Astrocyte of the cerebellum (primary cell): ENCODE measurements at regions not wholly inside any gene's neighbourhood (a gene's known extent, or its start where the extent isn't known, plus 50 kb on each side); places are given as distances from the start of the nearest gene placed in this dataset.

Experiments used
- DNase-seq: peaks from one replicate; pipeline ENCODE4 v3.0.0-alpha.2; 2011; ENCODE audit warnings: low read depth
- H3K4me3 ChIP-seq: 2 replicates; pipeline ENCODE4 v1.5.1; 2011; ENCODE audit warnings: mild to moderate bottlenecking, low read depth, low read length, moderate library complexity
- in situ Hi-C: cut with HindIII; loops from 2 replicates; pipeline ENCODE4 v1.10.0; 2017; ENCODE audit warnings: low sequenced_read_pairs
- TF ChIP-seq, protein P1 (sequence below): IDR thresholded peaks from 2 replicates; pipeline ENCODE4 v1.5.1; 2012; ENCODE audit warnings: low read length, low read depth, moderate library complexity, mild to moderate bottlenecking; ENCODE audit errors: missing control alignments

DNA sequence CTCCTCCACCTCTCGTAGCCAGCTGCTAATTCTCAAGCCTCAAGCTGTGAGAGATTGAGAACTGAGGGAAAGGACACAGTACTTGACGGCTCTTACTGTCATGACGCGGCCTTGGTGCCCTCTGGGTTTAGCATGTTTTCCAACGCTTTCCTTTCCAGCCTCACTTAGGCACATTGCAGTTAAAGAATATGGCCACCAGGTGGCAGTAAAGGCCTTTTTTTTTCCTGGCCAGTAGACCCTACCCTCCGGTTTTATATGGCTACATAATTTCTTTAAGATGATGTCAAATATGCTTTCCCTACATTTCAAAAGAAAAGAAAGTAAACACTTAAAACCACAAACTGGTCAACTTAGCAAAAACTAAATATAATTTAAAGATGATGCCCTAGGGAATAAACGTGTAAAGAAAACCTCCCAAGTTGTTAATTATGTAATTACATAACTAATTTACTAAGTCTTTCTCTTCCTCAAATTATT is 56.8 kb upstream of the PRDX6 start:
- peak; percentile 70 for DNase-seq
- no peak overlapping the region for H3K4me3 ChIP-seq
- TF ChIP-seq, protein P1, sequence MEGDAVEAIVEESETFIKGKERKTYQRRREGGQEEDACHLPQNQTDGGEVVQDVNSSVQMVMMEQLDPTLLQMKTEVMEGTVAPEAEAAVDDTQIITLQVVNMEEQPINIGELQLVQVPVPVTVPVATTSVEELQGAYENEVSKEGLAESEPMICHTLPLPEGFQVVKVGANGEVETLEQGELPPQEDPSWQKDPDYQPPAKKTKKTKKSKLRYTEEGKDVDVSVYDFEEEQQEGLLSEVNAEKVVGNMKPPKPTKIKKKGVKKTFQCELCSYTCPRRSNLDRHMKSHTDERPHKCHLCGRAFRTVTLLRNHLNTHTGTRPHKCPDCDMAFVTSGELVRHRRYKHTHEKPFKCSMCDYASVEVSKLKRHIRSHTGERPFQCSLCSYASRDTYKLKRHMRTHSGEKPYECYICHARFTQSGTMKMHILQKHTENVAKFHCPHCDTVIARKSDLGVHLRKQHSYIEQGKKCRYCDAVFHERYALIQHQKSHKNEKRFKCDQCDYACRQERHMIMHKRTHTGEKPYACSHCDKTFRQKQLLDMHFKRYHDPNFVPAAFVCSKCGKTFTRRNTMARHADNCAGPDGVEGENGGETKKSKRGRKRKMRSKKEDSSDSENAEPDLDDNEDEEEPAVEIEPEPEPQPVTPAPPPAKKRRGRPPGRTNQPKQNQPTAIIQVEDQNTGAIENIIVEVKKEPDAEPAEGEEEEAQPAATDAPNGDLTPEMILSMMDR = peak; percentile 73
- in situ Hi-C loops = loop anchor here (25.0 kb wide), 1 partner anchor 658 kb away; no protein-coding TSS in a partner anchor

DNA sequence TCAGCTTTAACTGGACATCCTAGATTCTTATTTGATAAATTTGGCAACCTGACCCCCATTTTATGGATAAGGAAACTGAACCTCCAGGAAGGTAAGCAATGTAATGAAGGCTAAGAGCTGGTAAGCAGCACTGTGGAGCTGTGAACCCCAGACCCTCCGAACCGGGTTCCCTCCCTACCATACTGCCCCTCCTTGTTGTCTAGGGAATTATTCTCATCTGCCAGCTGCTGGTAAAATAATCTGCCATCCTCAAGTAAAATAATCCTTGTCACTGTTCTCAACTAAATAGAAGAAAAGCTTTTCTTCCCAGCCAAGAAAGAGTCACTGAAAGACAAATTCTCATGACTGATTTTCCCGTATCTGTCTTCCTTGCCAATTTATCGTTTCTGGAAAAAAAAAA is 55.8 kb upstream of the PRDX6 start:
- TF ChIP-seq, protein P1 = no peak
- no peak for DNase-seq
- in situ Hi-C loops = loop anchor here (25.0 kb wide), 1 partner anchor 659 kb away; no protein-coding TSS in a partner anchor

DNA sequence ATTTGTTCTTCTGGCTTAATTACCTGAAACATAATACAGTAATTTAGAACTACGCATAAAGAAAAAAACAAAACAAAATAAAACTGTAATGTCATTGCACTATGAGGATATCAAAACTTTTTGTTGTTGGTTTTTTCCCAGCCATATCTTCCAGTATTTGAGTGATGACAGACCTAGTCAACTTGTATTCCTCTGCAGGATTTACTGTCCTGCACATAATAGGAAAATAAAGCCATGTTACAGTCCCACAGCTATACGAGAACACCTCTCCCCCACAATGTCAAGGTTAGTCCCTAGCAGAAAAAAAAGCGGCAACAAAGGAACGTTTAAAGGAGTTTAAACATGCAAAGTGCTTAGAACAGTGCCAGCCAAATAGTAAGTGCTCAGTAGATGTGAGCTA is 55.3 kb upstream of the PRDX6 start:
- in situ Hi-C loops = loop anchor here (25.0 kb wide), 1 partner anchor 659 kb away; no protein-coding TSS in a partner anchor
- TF ChIP-seq, protein P1 = no peak
- no peak for DNase-seq
- no peak overlapping the region for H3K4me3 ChIP-seq

More for the DNA sequence above, 55.8 kb upstream of the PRDX6 start:
- H3K4me3 ChIP-seq = no peak overlapping the region

- DNase-seq = no peak
- no peak overlapping the region for H3K4me3 ChIP-seq
- in situ Hi-C loops = loop anchor here (25.0 kb wide), 1 partner anchor 660 kb away; no protein-coding TSS in a partner anchor
- TF ChIP-seq, protein P1 = no peak
These were observed 54.6 kb upstream of the PRDX6 start for GRCh38 chr1:173422456-173422976.

GRCh38 chr1:173423291-173423690 is 53.8 kb upstream of the PRDX6 start:
- DNase-seq = no peak
- H3K4me3 ChIP-seq = no peak overlapping the region
- in situ Hi-C loops = loop anchor here (25.0 kb wide), 1 partner anchor 661 kb away; no protein-coding TSS in a partner anchor
- TF ChIP-seq, protein P1 = no peak

GRCh38 chr1:173424143-173424542 is 53.0 kb upstream of the PRDX6 start:
- in situ Hi-C loops = loop anchor here (25.0 kb wide), 1 partner anchor 662 kb away; no protein-coding TSS in a partner anchor
- no peak for DNase-seq

More at GRCh38 chr1:173424143-173424542, 53.0 kb upstream of the PRDX6 start:
- TF ChIP-seq, protein P1 = no peak
- H3K4me3 ChIP-seq = no peak overlapping the region
